ENCODE measurements at regions not wholly inside any gene's neighbourhood (a gene's known extent, or its start where the extent isn't known, plus 50 kb on each side); places are given as distances from the start of the nearest gene placed in this dataset.

DNA sequence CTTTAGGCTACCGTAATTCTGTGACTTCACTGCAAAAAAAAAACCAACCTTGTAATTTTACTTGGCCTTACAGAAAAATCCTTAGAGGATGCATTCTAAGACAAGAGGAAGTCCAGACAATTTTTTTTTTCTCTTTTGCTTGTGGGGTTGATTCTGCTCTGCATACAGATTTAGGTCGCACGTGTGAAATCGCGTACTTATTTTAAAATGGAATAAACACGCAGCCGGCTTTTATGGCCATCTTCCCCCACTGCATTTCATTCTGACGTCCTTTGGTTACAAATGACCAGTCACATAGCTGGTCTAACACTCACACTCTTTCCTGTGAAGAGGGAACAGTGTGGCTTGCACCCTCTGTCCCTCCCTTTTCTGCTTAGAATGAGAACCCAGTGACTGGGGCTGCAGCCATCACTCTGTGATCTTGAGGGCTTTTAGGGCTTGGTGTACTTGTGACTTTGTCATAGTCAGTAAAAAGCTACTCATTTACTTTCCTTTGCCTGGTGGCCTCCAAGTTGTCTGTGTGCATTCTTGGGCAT is 63.6 kb upstream of the CARD11 start:
- Mint-ChIP-seq H3K27ac (peak overlapping the region in 4 of 7 donors; percentile 53 to 88 (median 68)), H3K4me3 (peak overlapping the region in 5 of 8 donors; percentile 6 to 79 (median 58)), H3K36me3 (peaks cover 0 to 2% of the 10 kb centered on the region in 2 donors), H3K27me3 (no peaks in the 10 kb centered on the region), H3K9me3 (peaks cover 0 to 5% (median 0%) of the 10 kb centered on the region in 8 donors), H3K4me1 (peaks cover 24 to 92% (median 55%) of the 10 kb centered on the region in 4 donors)
- no peak for DNase-seq
- Histone ChIP-seq H3K9me3 (ENCODE audit: control insufficient read depth in 1 of 2, low read length in 2 of 2) (no peaks in the 10 kb centered on the region), H3K4me3 (ENCODE audit: low read length in 2 of 2) (no peak overlapping the region), H3K27ac (ENCODE audit: low read depth, low read length) (no peak overlapping the region), H3K27me3 (ENCODE audit: insufficient read depth, low read length) (no peaks in the 10 kb centered on the region), H3K36me3 (ENCODE audit: insufficient read depth, low read length) (no peaks in the 10 kb centered on the region), H3K4me1 (ENCODE audit: insufficient read depth, low read length) (peaks cover 39% of the 10 kb centered on the region)
- CTCF ChIA-PET (ENCODE audit: partially characterized antibody) = interaction anchor here (0.7 to 2.8 kb wide), 2 partner anchors 13 to 20 kb away, joined by 4 to 10 read pairs; no protein-coding TSS in a partner anchor
- POLR2A ChIA-PET (ENCODE audit: partially characterized antibody) = interaction anchor here (1.0 to 2.1 kb wide), 5 partner anchors 9 to 45 kb away, joined by 3 to 9 read pairs (median 4); no protein-coding TSS in a partner anchor
- intact Hi-C loops (cut with micrococcal nuclease) = no loop called here

DNA sequence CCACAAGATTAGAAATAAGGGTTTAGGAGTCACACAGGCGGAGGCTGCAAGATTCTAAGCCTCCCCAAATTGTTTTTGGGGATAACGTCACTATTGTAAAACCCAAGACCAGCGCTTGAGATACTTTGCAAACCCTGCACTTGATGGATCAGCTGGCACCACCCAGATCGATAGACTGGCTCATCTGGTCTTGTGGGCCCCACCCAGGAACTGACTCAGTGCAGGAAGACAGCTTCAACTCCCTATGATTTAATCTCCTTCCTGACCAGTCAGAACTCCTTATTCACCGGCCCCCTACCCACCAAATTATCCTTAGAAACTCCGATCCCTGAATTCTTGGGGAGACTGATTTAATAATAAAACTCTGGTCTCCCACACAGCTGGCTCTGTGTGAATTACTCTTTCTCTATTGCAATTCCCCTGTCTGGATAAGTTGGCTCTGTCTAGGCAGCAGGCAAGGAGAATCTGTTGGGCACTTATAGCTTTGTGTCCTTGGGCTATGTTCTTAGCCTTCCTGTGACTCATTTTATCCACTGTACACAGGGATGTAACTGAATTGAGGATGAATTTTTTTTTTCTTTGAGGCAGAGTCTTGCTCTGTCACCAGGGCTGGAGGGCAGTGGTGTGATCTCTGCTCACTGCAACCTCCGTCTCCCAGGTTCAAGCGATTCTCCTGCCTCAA is 64.4 kb upstream of the CARD11 start:
- H3K27ac ChIP-seq (ENCODE audit: low read depth, low read length) = no peak overlapping the region
- H3K36me3 ChIP-seq (ENCODE audit: insufficient read depth, low read length) = no peaks in the 10 kb centered on the region
- H3K4me3 ChIP-seq (ENCODE audit: low read length in 2 of 2) = no peak overlapping the region
- H3K27me3 ChIP-seq (ENCODE audit: insufficient read depth, low read length) = no peaks in the 10 kb centered on the region
- intact Hi-C loops (cut with micrococcal nuclease) = no loop called here
- H3K9me3 ChIP-seq (ENCODE audit: control insufficient read depth in 1 of 2, low read length in 2 of 2) = no peaks in the 10 kb centered on the region
- Mint-ChIP-seq H3K27ac (peak overlapping the region in 5 of 7 donors; percentile 57 to 88 (median 63)), H3K4me1 (peaks cover 31 to 94% (median 59%) of the 10 kb centered on the region in 4 donors), H3K36me3 (peaks cover 0 to 4% of the 10 kb centered on the region in 2 donors), H3K27me3 (no peaks in the 10 kb centered on the region), H3K4me3 (peak overlapping the region in 6 of 8 donors; percentile 6 to 79 (median 62)), H3K9me3 (peaks cover 0 to 5% (median under 1%) of the 10 kb centered on the region in 8 donors)
- POLR2A ChIA-PET (ENCODE audit: partially characterized antibody) = interaction anchor here (0.9 to 2.1 kb wide), 5 partner anchors 10 to 46 kb away, joined by 3 to 9 read pairs (median 3); no protein-coding TSS in a partner anchor
- CTCF ChIA-PET (ENCODE audit: partially characterized antibody) = interaction anchor here (2.8 kb wide), 1 partner anchor 14 kb away, joined by 10 read pairs; no protein-coding TSS in a partner anchor
- peaks cover 46% of the 10 kb centered on the region for H3K4me1 ChIP-seq (ENCODE audit: insufficient read depth, low read length)
- DNase-seq = no peak

DNA sequence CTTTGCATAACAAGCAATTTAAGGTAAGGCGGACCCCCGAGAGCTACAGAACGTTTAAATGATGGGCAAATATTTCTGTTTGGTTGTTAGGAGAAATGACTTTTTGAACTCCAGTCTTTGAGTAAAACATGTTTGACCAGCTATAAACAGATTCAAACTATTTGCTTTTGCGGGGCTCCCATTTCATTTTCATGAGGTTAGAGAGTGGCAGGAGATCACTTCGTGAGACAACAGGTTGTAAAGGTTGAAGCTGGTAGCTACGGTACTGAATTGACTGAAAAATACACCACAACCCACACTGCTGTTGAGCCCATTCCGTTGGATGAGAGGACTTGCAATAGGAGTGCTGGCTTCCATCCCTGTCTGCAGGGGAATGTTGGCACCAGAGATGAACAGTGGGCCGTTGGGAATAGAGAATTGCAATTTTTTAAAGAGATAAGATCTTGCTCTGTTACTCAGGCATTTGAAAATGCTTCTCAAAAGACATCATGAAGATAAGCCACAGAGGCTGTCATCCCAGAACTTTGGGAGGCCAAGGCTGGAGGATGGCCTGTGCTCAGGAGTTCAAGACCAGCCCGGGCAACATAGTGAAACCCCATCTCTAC is 65.7 kb upstream of the CARD11 start:
- H3K9me3 Mint-ChIP-seq = peaks cover 0 to 15% (median 7%) of the 10 kb centered on the region in 8 donors
- peak overlapping the region in 3 of 7 donors; percentile 21 to 48 (median 36) for H3K27ac Mint-ChIP-seq
- intact Hi-C loops (cut with micrococcal nuclease) = no loop called here
- peaks cover 51% of the 10 kb centered on the region for H3K4me1 ChIP-seq (ENCODE audit: insufficient read depth, low read length)
- no peaks in the 10 kb centered on the region for H3K27me3 ChIP-seq (ENCODE audit: insufficient read depth, low read length)
- H3K4me1 Mint-ChIP-seq = peaks cover 37 to 97% (median 60%) of the 10 kb centered on the region in 4 donors
- DNase-seq = no peak
- CTCF ChIA-PET (ENCODE audit: partially characterized antibody) = interaction anchor here (1.2 to 1.4 kb wide), 2 partner anchors 8 to 44 kb away, joined by 3 to 4 read pairs; no protein-coding TSS in a partner anchor
- POLR2A ChIA-PET (ENCODE audit: partially characterized antibody) = interaction anchor here (1.2 kb wide), 1 partner anchor 17 kb away, joined by 3 read pairs; no protein-coding TSS in a partner anchor
- H3K9me3 ChIP-seq (ENCODE audit: control insufficient read depth in 1 of 2, low read length in 2 of 2) = no peaks in the 10 kb centered on the region
- H3K4me3 Mint-ChIP-seq = no peak overlapping the region
- no peak overlapping the region for H3K27ac ChIP-seq (ENCODE audit: low read depth, low read length)
- no peak overlapping the region for H3K4me3 ChIP-seq (ENCODE audit: low read length in 2 of 2)
- no peaks in the 10 kb centered on the region for H3K27me3 Mint-ChIP-seq
- H3K36me3 Mint-ChIP-seq = peaks cover 0 to 6% of the 10 kb centered on the region in 2 donors
- H3K36me3 ChIP-seq (ENCODE audit: insufficient read depth, low read length) = no peaks in the 10 kb centered on the region

DNA sequence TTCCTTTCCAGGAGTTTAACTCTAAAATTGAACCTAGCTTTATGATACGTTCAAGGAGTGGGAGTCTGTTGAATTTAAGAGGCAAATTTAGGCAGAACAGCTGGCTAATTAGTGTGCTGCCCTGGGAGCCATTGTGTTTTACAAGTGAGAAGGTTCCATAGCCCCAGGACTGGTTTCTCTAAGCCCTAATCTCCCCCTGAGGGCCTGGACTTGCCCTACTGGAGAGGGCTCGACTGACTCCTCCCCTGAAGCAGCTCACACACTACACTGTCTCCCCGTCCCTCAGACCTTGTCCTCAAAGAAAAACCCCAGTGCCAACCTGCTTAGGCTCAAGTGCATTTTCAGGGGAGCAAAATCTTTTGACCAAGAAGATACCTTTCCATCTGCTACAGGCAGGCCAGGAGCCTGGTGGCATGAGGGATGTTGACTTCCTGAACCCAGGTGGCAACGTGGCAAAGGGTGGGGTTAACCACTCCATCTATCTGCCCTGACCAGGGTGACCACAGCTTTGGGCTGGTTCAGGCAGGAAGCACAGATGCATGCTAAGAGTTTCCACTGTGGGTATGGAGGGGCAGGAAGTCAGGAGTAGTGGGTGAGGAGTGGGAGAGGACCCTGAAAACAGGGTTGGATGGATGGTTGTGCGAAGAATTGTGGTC is 68.9 kb upstream of the CARD11 start:
- DNase-seq = peak in 2 of 5 donors; percentile 17 to 59
- ChIA-PET CTCF (ENCODE audit: partially characterized antibody) (interaction anchor here (0.5 to 1.3 kb wide), 6 partner anchors 18 to 225 kb away, joined by 3 to 4 read pairs (median 3); no protein-coding TSS in a partner anchor), POLR2A (ENCODE audit: partially characterized antibody) (interaction anchor here (0.8 to 1.8 kb wide), 4 partner anchors 18 to 48 kb away, joined by 3 to 15 read pairs (median 8); no protein-coding TSS in a partner anchor)
- H3K36me3 Mint-ChIP-seq = peaks cover 6 to 8% of the 10 kb centered on the region in 2 donors
- Histone ChIP-seq H3K36me3 (ENCODE audit: insufficient read depth, low read length) (no peaks in the 10 kb centered on the region), H3K27ac (ENCODE audit: low read depth, low read length) (peak overlapping the region; percentile 6), H3K27me3 (ENCODE audit: insufficient read depth, low read length) (no peaks in the 10 kb centered on the region), H3K9me3 (ENCODE audit: control insufficient read depth in 1 of 2, low read length in 2 of 2) (no peaks in the 10 kb centered on the region), H3K4me3 (ENCODE audit: low read length in 2 of 2) (no peak overlapping the region), H3K4me1 (ENCODE audit: insufficient read depth, low read length) (peaks cover 56% of the 10 kb centered on the region)
- intact Hi-C loops (cut with micrococcal nuclease) = no loop called here
- peaks cover 52 to 97% (median 65%) of the 10 kb centered on the region in 4 donors for H3K4me1 Mint-ChIP-seq
- peak overlapping the region in 7 of 8 donors; percentile 10 to 74 (median 49) for H3K4me3 Mint-ChIP-seq
- no peaks in the 10 kb centered on the region for H3K27me3 Mint-ChIP-seq
- peaks cover 0 to 25% (median 12%) of the 10 kb centered on the region in 8 donors for H3K9me3 Mint-ChIP-seq
- H3K27ac Mint-ChIP-seq = peak overlapping the region; percentile 3 to 92 (median 62)

DNA sequence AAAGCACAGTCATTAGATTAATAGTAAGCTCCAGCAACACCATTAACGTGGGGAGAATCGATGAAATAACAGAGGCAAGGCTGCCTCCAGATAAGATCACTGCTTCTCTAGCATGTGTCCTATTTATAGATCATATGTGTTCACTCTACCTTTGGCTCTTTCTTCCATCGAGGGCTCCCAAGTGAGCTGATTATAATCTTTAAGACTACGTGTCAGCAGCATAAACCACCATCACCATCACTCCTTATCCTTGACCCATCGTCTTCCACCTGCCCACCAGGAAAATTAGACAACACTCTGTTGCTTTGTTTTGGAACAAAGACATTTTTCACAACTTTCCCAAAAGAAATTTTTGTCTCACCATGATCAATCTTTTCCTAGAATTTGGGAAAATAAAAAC is 71.2 kb upstream of the CARD11 start:
- Mint-ChIP-seq H3K4me3 (peak overlapping the region in 7 of 8 donors; percentile 1 to 94 (median 39)), H3K27me3 (no peaks in the 10 kb centered on the region), H3K36me3 (peaks cover 8% of the 10 kb centered on the region in 2 donors), H3K9me3 (peaks cover 0 to 26% (median 10%) of the 10 kb centered on the region in 8 donors), H3K27ac (peak overlapping the region in 5 of 7 donors; percentile 0 to 84 (median 65)), H3K4me1 (peaks cover 45 to 97% (median 61%) of the 10 kb centered on the region in 4 donors)
- ChIA-PET CTCF (ENCODE audit: partially characterized antibody) (interaction anchor here (0.7 to 2.4 kb wide), 5 partner anchors 15 to 50 kb away, joined by 3 to 10 read pairs (median 3); no protein-coding TSS in a partner anchor), POLR2A (ENCODE audit: partially characterized antibody) (interaction anchor here (1.0 kb wide), 1 partner anchor 22 kb away, joined by 4 read pairs; no protein-coding TSS in a partner anchor)
- intact Hi-C loops (cut with micrococcal nuclease) = no loop called here
- Histone ChIP-seq H3K36me3 (ENCODE audit: insufficient read depth, low read length) (no peaks in the 10 kb centered on the region), H3K4me3 (ENCODE audit: low read length in 2 of 2) (no peak overlapping the region), H3K27me3 (ENCODE audit: insufficient read depth, low read length) (no peaks in the 10 kb centered on the region), H3K27ac (ENCODE audit: low read depth, low read length) (no peak overlapping the region), H3K9me3 (ENCODE audit: control insufficient read depth in 1 of 2, low read length in 2 of 2) (no peaks in the 10 kb centered on the region), H3K4me1 (ENCODE audit: insufficient read depth, low read length) (peaks cover 69% of the 10 kb centered on the region)
- DNase-seq = no peak

DNA sequence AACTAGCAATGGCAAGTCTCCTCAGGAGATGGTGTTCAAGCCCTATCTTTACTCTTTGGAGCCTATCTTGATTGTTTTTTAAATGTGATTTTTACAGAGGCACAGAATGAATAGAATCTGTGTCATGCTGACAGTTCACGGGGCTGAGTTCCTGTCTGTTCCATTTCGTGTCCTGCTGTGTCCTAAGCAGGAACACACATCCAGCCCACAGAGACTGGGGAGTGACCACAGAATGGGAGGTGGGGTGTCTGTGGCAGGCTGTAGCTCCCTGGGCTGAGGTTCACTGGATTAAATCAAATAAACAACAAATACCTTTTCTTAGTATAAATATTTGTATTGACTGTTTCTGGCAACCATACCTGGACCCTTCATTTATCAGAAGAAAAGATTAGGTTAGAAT is 73.4 kb upstream of the CARD11 start:
- CTCF ChIA-PET (ENCODE audit: partially characterized antibody) = interaction anchor here (1.2 to 1.4 kb wide), 2 partner anchors 25 to 47 kb away, joined by 3 to 6 read pairs; no protein-coding TSS in a partner anchor
- peak overlapping the region in 5 of 7 donors; percentile 2 to 95 (median 84) for H3K27ac Mint-ChIP-seq
- H3K36me3 ChIP-seq (ENCODE audit: insufficient read depth, low read length) = no peaks in the 10 kb centered on the region
- no peaks in the 10 kb centered on the region for H3K27me3 ChIP-seq (ENCODE audit: insufficient read depth, low read length)
- peaks cover 48 to 93% (median 63%) of the 10 kb centered on the region in 4 donors for H3K4me1 Mint-ChIP-seq
- H3K4me3 Mint-ChIP-seq = peak overlapping the region in 7 of 8 donors; percentile 76 to 98 (median 90)
- POLR2A ChIA-PET (ENCODE audit: partially characterized antibody) = interaction anchor here (0.9 to 4.5 kb wide), 5 partner anchors 9 to 52 kb away, joined by 3 to 46 read pairs (median 9); no protein-coding TSS in a partner anchor
- H3K27me3 Mint-ChIP-seq = peaks cover 0 to 2% of the 10 kb centered on the region in 2 donors
- H3K9me3 ChIP-seq (ENCODE audit: control insufficient read depth in 1 of 2, low read length in 2 of 2) = no peaks in the 10 kb centered on the region
- H3K4me1 ChIP-seq (ENCODE audit: insufficient read depth, low read length) = peaks cover 70% of the 10 kb centered on the region
- intact Hi-C loops (cut with micrococcal nuclease) = loop anchor here (2.0 kb wide), 1 partner anchor 22 kb away; no protein-coding TSS in a partner anchor
- H3K4me3 ChIP-seq (ENCODE audit: low read length in 2 of 2) = peak overlapping the region in 1 of 2 donors; percentile 22
- H3K9me3 Mint-ChIP-seq = peaks cover 0 to 36% (median 12%) of the 10 kb centered on the region in 8 donors
- peaks cover 10 to 13% of the 10 kb centered on the region in 2 donors for H3K36me3 Mint-ChIP-seq
- no peak overlapping the region for H3K27ac ChIP-seq (ENCODE audit: low read depth, low read length)
- no peak for DNase-seq
